ENCODE measurements at regions not wholly inside any gene's neighbourhood (a gene's known extent, or its start where the extent isn't known, plus 50 kb on each side); places are given as distances from the start of the nearest gene placed in this dataset.

DNA sequence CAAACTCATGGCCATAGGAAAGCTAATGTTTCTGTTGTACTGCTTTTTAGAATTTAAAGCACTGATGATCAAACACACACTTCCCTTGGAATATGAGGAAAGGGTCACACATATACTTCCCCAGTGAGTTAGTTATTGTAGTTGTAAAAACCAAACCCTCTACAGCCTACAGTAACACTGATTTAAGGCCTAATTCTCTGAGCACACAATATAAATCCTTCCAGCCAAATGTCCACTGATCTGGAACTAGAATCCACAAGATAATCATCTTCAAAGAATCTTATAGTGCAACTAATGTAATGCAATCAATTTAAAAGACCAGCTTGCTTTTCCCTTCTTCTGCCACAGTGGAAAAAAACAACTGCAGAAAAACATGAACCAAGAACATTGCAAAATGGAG, 219.3 kb downstream of the CAAP1 start (continued):
- TF ChIP-seq YY1 (IDR thresholded peaks at IDR 0.05; ENCODE audit: low read depth, low read length) (no peak), BACH1 (IDR thresholded peaks at IDR 0.05; ENCODE audit: low read length) (no peak)
- TF ChIP-seq, protein P1, sequence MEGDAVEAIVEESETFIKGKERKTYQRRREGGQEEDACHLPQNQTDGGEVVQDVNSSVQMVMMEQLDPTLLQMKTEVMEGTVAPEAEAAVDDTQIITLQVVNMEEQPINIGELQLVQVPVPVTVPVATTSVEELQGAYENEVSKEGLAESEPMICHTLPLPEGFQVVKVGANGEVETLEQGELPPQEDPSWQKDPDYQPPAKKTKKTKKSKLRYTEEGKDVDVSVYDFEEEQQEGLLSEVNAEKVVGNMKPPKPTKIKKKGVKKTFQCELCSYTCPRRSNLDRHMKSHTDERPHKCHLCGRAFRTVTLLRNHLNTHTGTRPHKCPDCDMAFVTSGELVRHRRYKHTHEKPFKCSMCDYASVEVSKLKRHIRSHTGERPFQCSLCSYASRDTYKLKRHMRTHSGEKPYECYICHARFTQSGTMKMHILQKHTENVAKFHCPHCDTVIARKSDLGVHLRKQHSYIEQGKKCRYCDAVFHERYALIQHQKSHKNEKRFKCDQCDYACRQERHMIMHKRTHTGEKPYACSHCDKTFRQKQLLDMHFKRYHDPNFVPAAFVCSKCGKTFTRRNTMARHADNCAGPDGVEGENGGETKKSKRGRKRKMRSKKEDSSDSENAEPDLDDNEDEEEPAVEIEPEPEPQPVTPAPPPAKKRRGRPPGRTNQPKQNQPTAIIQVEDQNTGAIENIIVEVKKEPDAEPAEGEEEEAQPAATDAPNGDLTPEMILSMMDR (IDR thresholded peaks at IDR 0.05; ENCODE audit: control extremely low read depth in 1 of 3, insufficient read depth in 1 of 3, low read depth in 1 of 3, low read length in 3 of 3) = no peak
